Naive B cell (primary cell): ENCODE measurements at regions not wholly inside any gene's neighbourhood (a gene's known extent, or its start where the extent isn't known, plus 50 kb on each side); places are given as distances from the start of the nearest gene placed in this dataset.
"Not testable (repeated sequence)": the region's sequence is repeated elsewhere in the genome, so short reads cannot be mapped to it uniquely, and the experiment has no call there.

ENCODE experiments used
- ATAC-seq, 2 donors: fragments of 150-1000 bp; cut with Tn5 transposase; 2 replicates each; pipeline ENCODE4 v1.10.0; 2021; ENCODE audit warnings: low read depth in 2 of 2, mild to moderate bottlenecking in 2 of 2, moderate library complexity in 2 of 2
- DNase-seq: peaks from one replicate; pipeline ENCODE4 v3.0.0; 2022
- H3K27ac Mint-ChIP-seq, 6 donors: one replicate each; pipeline ENCODE4 v1.8.0; 2020 to 2022; ENCODE audit warnings: mild to moderate bottlenecking in 6 of 6, mixed read lengths in 6 of 6, moderate library complexity in 5 of 6, inconsistent platforms in 2 of 6
- H3K27me3 Mint-ChIP-seq, 3 donors: one replicate each; pipeline ENCODE4 v1.8.0; 2021 to 2022; ENCODE audit warnings: mixed read lengths in 3 of 3, mild to moderate bottlenecking in 1 of 3
- H3K36me3 Mint-ChIP-seq, 2 donors: one replicate each; pipeline ENCODE4 v1.8.0; 2020 to 2022; ENCODE audit warnings: mixed read lengths in 2 of 2, inconsistent platforms in 1 of 2, mild to moderate bottlenecking in 1 of 2
- H3K4me1 Mint-ChIP-seq, 3 donors: one replicate each; pipeline ENCODE4 v1.8.0; 2020 to 2022; ENCODE audit warnings: mixed read lengths in 3 of 3, inconsistent platforms in 1 of 3, mild to moderate bottlenecking in 1 of 3, moderate library complexity in 1 of 3
- H3K4me3 Mint-ChIP-seq, 8 donors: one replicate each; pipeline ENCODE4 v1.8.0; 2020 to 2022; ENCODE audit warnings: mild to moderate bottlenecking in 8 of 8, mixed read lengths in 8 of 8, moderate library complexity in 8 of 8, inconsistent platforms in 2 of 8
- H3K9me3 Mint-ChIP-seq, 7 donors: one replicate each; pipeline ENCODE4 v1.8.0; 2020 to 2022; ENCODE audit warnings: mixed read lengths in 7 of 7, mild to moderate bottlenecking in 5 of 7, inconsistent platforms in 2 of 7, moderate library complexity in 1 of 7

DNA sequence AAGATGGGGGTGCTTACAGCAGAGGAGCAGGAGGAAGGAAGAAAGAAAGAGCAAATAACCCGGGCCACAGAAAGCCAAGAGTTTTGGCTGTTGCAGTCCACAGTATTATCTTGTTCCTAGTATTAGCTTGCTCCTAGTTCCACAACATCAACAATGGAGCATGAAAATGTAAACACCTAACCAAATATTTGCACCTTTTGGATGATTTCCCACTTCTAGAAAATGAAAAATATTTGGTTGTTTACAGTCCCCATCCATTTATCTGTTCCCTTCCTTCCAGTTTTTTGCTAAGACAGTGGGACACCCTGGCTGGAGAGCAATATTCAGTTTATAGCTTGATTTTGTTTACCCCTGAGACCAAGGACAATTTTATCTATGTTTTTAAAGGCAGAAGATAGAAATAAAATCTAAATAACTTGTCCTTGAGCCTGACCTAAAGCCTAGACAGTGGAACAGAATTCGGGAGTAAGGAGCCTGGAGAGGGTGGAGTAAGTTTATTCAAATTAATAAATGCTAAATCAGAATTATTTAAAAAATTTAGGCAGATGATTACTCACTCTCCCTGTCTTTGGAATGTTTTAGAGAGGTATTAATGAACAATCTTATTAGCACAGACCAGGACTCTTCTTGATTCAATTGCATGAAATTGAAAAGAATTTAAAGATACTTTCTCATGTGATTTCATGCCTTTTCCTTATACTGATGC, 51.6 kb downstream of the RESF1 start:
- ATAC-seq (no peak), DNase-seq (no peak)
- H3K9me3 Mint-ChIP-seq = no peaks in the 10 kb centered on the region
- peaks cover 2 to 4% (median 2%) of the 10 kb centered on the region in 3 donors for H3K4me1 Mint-ChIP-seq
- no peaks in the 10 kb centered on the region for H3K27me3 Mint-ChIP-seq
- no peak overlapping the region for H3K4me3 Mint-ChIP-seq
- H3K27ac Mint-ChIP-seq = no peak overlapping the region
- H3K36me3 Mint-ChIP-seq = peaks cover 0 to 8% of the 10 kb centered on the region in 2 donors

DNA sequence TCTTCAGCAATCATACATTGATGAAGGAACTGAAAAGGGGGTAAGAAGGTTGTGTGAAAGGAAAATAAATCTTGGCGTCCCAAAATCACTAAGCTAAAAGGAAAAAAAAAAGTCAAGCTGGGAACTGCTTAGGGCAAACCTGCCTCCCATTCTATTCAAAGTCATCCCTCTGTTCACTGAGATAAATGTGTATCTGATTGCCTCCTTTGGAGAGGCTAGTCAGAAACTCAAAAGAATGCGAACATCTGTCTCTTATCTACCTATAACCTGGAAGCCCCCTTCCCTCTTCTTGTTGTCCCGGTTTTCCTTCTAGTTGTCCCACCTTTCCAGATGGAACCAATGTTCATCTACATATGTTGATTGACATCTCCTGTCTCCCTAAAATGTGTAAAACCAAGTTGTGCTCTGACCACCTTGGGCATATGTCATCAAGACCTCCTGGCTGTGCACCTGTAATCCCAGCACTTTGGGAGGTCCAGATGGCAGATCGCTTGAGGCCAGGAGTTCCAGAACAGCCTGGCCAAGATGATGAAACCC, 53.1 kb downstream of the RESF1 start:
- H3K4me1 Mint-ChIP-seq = peaks cover 0 to 4% (median 2%) of the 10 kb centered on the region in 3 donors
- H3K9me3 Mint-ChIP-seq = no peaks in the 10 kb centered on the region
- no peaks in the 10 kb centered on the region for H3K27me3 Mint-ChIP-seq
- peaks cover 0 to 8% of the 10 kb centered on the region in 2 donors for H3K36me3 Mint-ChIP-seq
- DNase-seq = no peak
- H3K4me3 Mint-ChIP-seq = peak overlapping the region in 1 of 8 donors; percentile 6
- peak overlapping the region in 2 of 6 donors; percentile 60 to 76 for H3K27ac Mint-ChIP-seq
- ATAC-seq = no peak

DNA sequence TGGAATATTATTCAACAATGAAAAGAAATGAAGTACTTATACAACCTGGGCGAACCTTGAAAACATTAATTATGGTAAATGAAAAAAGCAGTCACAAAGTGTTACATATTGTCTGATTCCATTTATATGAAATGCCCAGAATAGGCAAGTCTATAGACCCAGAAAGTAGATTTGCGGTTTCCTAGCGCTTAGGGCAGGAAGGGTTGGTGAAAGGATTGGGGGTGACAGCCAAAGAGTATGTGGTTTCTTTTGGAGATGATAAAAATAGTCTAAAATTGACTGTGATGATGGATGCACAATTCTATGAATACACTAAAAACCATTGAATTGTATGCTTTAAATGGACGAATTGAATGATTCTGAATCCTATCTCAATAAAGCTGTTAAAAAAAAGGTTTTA, 55.8 kb downstream of the RESF1 start:
- DNase-seq = no peak
- Mint-ChIP-seq H3K4me3 (peak overlapping the region in 1 of 8 donors; percentile 42), H3K36me3 (peaks cover 0 to 8% of the 10 kb centered on the region in 2 donors), H3K9me3 (no peaks in the 10 kb centered on the region), H3K27me3 (no peaks in the 10 kb centered on the region), H3K27ac (peak overlapping the region in 1 of 6 donors; percentile 4), H3K4me1 (peaks cover 0 to 4% (median 2%) of the 10 kb centered on the region in 3 donors)
- ATAC-seq = no peak

DNA sequence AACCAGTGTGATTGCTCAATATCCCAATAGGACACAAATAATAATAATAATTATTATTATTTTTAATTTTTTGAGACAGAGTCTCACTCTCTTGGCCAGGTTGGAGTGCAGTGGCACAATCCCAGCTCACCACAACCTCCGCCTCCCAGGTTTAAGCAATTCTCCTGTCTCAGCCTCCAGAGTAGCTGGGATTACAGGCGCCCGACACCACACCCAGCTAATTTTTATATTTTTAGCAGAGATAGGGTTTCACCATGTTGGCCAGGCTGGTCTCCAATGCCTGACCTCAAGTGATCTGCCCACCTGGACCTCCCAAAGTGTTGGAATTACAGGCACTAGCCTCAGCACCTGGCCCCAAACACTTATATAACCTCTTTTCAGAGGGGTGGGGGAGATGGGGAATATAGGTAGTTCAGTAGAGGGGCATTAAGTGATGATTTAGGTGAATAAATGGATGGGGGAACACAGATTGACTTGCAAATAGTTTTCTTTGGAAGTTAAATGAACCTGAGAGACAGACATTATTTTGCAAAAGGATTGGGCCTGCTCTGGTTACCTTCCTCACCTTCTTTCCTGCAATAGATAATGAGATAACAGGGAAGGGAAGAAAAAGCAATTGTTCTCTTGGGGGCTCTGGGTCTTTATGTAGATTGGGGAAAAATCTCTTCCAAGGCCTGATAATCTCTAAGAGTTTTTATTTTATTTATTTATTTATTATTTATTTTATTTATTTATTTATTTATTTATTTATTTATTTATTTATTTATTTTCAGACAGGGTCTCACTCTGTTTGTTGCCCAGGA, 57.7 kb downstream of the RESF1 start:
- DNase-seq (no peak), ATAC-seq (no peak)
- Mint-ChIP-seq H3K36me3 (peaks cover 0 to 15% of the 10 kb centered on the region in 2 donors), H3K4me3 (no peak overlapping the region), H3K27ac (no peak overlapping the region), H3K9me3 (no peaks in the 10 kb centered on the region), H3K27me3 (no peaks in the 10 kb centered on the region), H3K4me1 (peaks cover 0 to 4% (median 2%) of the 10 kb centered on the region in 3 donors)

DNA sequence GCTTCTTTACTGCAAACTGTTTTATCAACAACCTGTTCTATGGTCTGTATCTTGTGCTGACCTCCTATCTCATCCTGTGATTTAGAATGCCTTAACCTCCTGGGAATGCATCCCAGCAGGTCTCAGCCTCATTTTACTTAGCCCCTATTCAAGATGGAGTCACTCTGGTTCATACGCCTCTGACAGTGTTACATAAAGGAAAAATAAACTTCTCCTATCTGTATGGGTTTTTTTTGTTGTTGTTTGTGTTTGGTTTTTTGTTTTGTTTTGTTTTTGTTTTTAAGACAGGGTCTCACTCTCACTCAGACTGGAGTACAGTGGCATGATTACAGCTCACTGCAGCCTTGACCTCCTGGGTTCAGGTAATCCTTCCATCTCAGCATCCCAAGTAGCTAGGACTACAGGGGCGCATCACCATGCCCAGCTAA, 62.1 kb downstream of the RESF1 start:
- Mint-ChIP-seq H3K4me3 (no peak overlapping the region), H3K27me3 (no peaks in the 10 kb centered on the region), H3K27ac (no peak overlapping the region)

DNA sequence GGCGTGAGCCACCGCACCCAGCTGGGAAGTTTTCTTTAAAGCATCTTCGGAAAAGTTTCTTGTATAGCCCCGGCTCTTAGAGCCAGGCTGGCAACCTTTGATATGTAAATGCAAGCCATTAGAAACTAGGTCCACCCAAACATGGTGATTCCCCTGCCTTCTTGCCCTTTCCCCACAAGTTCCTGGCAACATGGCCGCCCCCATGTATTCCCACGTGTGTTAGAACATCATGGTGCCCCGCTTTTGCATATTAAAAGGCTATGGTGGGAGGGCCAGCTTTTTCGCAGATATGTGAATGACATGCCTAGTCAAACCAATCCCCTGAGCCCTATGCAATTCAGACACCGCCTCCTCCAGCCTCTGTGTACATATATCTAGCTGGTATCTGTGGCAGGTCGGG, 63.2 kb downstream of the RESF1 start:
- H3K27ac Mint-ChIP-seq, H3K27me3 Mint-ChIP-seq, H3K4me3 Mint-ChIP-seq, ATAC-seq, H3K9me3 Mint-ChIP-seq, DNase-seq: not testable (repeated sequence)
- Mint-ChIP-seq H3K4me1 (peaks cover 16 to 24% (median 23%) of the 10 kb centered on the region in 3 donors), H3K36me3 (peaks cover 8 to 11% of the 10 kb centered on the region in 2 donors)

More for the DNA sequence above, 62.1 kb downstream of the RESF1 start:
- Mint-ChIP-seq H3K9me3 (no peaks in the 10 kb centered on the region), H3K4me1 (peaks cover 15 to 16% (median 16%) of the 10 kb centered on the region in 3 donors), H3K36me3 (peaks cover 8 to 11% of the 10 kb centered on the region in 2 donors)
- ATAC-seq = no peak
- no peak for DNase-seq

DNA sequence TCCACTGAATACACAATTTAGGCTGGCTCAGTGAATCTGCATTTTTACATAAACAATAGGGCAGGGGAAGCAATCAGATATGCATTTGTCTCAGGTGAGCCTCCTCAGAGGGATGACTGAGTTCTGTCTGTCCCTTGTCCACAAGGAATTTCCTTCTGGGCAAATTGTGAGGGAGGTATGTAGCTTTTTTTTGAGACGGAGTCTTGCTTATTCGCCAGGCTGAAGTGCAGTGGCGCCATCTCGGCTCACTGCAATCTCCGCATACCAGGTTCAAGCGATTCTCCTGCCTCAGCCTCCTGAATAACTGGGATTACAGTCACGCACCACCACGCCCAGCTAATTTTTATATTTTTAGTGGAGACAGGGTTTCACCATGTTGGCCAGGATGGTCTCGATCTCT, 64.6 kb downstream of the RESF1 start:
- Mint-ChIP-seq H3K36me3 (peaks cover 8 to 11% of the 10 kb centered on the region in 2 donors), H3K4me1 (peaks cover 24 to 37% (median 31%) of the 10 kb centered on the region in 3 donors), H3K27ac (peak overlapping the region in 2 of 6 donors; percentile 9 to 30)
- DNase-seq, H3K9me3 Mint-ChIP-seq, ATAC-seq, H3K4me3 Mint-ChIP-seq, H3K27me3 Mint-ChIP-seq: not testable (repeated sequence)

DNA sequence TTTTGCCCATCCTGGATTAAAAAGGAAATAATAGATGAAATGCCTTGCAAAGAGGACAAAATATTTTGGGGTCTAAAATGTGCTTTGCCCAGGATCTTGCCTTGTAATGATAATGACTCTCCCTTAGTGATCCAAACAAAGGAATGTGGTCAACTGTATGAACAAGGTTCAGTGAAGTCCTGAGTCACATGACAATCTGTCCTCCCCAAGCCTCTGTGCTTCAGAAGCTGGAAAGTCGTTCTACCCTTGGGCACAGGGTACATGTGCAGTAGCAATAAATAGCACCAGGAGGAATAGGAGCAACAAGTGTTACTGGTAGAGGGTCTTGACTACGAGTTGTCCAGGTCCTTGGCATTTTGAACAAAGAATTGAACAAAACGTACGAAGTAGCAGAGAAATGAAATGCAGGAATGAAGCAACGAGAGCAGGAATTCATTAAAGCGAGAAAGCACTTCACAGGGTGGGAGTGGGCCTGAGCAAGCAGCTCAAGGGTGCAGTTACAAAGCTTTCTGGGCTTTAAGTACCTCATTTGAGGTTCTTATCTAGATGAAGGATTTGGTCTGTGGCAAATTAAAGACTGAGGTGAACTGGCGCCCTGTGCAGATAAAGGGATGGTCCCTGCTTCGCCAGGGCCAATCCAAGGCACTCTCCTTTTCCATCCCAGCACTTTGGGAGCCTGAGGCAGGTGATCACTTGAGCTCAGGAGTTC, 65.8 kb downstream of the RESF1 start:
- Mint-ChIP-seq H3K4me3 (peak overlapping the region in 2 of 8 donors; percentile 20 to 33), H3K27me3 (no peaks in the 10 kb centered on the region), H3K36me3 (peaks cover 8 to 11% of the 10 kb centered on the region in 2 donors), H3K4me1 (peaks cover 31 to 44% (median 39%) of the 10 kb centered on the region in 3 donors), H3K27ac (peak overlapping the region in 2 of 6 donors; percentile 62 to 79), H3K9me3 (no peaks in the 10 kb centered on the region)
- ATAC-seq (no peak), DNase-seq (no peak)

DNA sequence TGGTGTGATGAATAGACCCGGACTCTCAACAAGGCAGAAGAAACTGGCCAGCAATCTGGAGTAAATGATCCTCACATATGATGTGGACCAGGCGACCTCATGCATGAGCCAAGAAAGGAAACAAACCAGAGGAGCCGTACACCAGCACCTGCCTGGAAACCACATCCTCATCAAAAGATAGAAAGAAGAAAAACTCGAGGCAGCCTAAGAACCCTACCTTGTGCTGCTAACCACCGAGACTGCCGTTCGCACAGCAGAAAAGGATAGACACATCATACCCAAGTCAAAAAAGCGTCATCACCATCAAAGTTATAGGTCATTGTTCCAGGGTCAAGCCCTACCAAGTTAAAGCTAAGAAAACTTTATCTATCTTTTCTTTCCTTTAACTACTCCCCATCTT, 66.7 kb downstream of the RESF1 start:
- DNase-seq (peak; percentile 8), ATAC-seq (peak; percentile 38 to 49)
- H3K4me1 Mint-ChIP-seq = peaks cover 36 to 52% (median 45%) of the 10 kb centered on the region in 3 donors
- no peaks in the 10 kb centered on the region for H3K27me3 Mint-ChIP-seq
- H3K4me3 Mint-ChIP-seq = peak overlapping the region in 5 of 8 donors; percentile 10 to 60 (median 47)
- H3K9me3 Mint-ChIP-seq = no peaks in the 10 kb centered on the region
- H3K36me3 Mint-ChIP-seq = peaks cover 8 to 11% of the 10 kb centered on the region in 2 donors
- peak overlapping the region; percentile 3 to 62 (median 34) for H3K27ac Mint-ChIP-seq

DNA sequence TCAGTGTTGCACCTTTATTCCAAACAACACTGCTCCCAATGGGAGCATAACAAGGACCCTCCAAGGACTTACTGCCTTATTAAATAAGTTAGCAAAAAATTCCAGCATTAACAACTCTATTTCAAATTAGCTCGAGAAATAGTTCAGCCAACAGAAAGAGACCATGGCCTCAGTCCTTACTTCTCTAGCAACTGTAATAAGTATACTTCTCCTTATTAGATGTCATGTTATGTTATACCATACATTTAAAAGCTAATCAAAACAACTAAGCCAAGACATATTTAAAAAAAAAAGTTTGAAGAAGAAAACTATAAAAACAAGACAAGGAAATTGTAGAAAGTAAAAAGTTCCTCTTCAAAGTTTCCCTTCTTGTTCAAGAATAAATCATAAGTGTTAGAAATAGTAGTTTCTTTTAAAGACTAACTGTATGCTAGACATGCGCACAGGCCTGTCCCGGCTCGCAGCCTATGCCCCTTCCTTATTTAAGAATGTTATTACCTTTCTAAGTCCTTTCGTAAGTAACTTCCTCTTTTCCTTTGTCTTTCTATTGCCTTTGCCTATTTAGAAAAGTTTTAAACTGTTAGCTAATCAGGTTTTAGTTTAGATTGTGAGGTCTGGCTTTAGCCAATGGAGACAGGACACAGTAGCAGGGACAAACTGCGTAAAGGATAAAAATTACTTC, 68.6 kb downstream of the RESF1 start:
- ATAC-seq = peak; percentile 92
- Mint-ChIP-seq H3K4me3 (peak overlapping the region in 5 of 8 donors; percentile 7 to 56 (median 44)), H3K27me3 (no peaks in the 10 kb centered on the region), H3K27ac (peak overlapping the region in 5 of 6 donors; percentile 3 to 83 (median 70)), H3K36me3 (peaks cover 0 to 9% of the 10 kb centered on the region in 2 donors), H3K9me3 (no peaks in the 10 kb centered on the region), H3K4me1 (peaks cover 47 to 58% (median 53%) of the 10 kb centered on the region in 3 donors)
- peak; percentile 62 for DNase-seq

DNA sequence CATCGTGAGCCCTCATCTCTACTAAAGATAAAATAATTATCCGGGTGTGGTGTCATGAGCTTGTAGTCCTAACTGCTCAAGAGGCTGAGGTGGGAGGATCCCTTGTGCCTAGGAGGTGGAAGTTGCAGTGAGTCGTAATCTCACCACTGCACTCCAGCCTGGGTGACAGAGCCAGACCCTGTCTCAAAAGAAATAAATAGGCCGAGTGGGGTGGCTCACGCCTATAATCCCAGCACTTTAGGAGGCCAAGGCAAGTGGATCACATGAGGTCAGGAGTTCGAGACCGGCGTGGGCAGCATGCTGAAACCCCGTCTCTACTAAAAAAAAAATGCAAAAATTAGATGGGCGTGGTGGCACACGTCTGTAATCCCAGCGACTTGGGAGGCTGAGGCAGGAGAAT, 70.9 kb downstream of the RESF1 start:
- Mint-ChIP-seq H3K27ac (peak overlapping the region in 1 of 6 donors; percentile 10), H3K36me3 (no peaks in the 10 kb centered on the region), H3K4me1 (peaks cover 40 to 53% (median 47%) of the 10 kb centered on the region in 3 donors), H3K4me3 (peak overlapping the region in 1 of 8 donors; percentile 32), H3K9me3 (no peaks in the 10 kb centered on the region), H3K27me3 (no peaks in the 10 kb centered on the region)
- ATAC-seq (no peak), DNase-seq (no peak)

DNA sequence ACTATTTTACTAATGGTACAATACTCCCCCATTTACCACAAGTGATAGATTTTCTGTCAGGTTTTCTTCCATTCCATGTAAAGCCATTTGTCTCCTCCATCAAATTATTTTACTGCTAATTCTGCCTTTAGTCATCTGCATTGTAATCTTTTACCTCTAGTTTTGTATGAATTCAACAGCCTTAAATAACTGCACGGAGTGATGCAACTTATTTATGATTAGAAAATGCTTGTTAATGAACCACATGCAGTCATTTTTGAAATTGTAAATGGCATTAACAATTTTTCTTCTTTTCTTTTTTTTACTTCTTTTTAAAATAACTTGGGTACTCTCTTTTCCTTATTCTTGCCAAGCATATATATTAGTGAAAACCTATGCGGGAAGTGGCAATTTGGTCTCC, 71.5 kb downstream of the RESF1 start:
- Mint-ChIP-seq H3K36me3 (no peaks in the 10 kb centered on the region), H3K9me3 (no peaks in the 10 kb centered on the region), H3K4me1 (peaks cover 38 to 48% (median 44%) of the 10 kb centered on the region in 3 donors), H3K27ac (peak overlapping the region in 3 of 6 donors; percentile 20 to 90 (median 26)), H3K27me3 (no peaks in the 10 kb centered on the region), H3K4me3 (no peak overlapping the region)
- DNase-seq (no peak), ATAC-seq (no peak)
